GM23248 (cell line): ENCODE measurements at regions not wholly inside any gene's neighbourhood (a gene's known extent, or its start where the extent isn't known, plus 50 kb on each side); places are given as distances from the start of the nearest gene placed in this dataset.

Experiments used
- DNase-seq: peaks from one replicate; pipeline ENCODE4 v3.0.0-alpha.2; 2015
- H2AFZ ChIP-seq: fragments of 200-600 bp; sonication (generic); 2 replicates; pipeline ENCODE4 v1.6.1; 2016; ENCODE audit warnings: antibody characterized with exemption
- H3F3A ChIP-seq: fragments of 200-600 bp; sonication (generic); 2 replicates; pipeline ENCODE4 v1.6.1; 2016; ENCODE audit warnings: mild to moderate bottlenecking, antibody characterized with exemption, mixed run types; ENCODE audit not compliant: insufficient read depth
- H3K27ac ChIP-seq: fragments of 200-600 bp; sonication (generic); 2 replicates; pipeline ENCODE4 v1.5.1; 2016; ENCODE audit warnings: mild to moderate bottlenecking
- H3K27me3 ChIP-seq: fragments of 200-600 bp; sonication (generic); replicated peaks from 2 replicates; pipeline ENCODE4 v1.6.1; 2016; ENCODE audit warnings: mild to moderate bottlenecking; ENCODE audit not compliant: insufficient read depth
- H3K36me3 ChIP-seq: fragments of 200-600 bp; sonication (generic); 2 replicates; pipeline ENCODE4 v1.6.1; 2016; ENCODE audit warnings: low read depth, mild to moderate bottlenecking
- H3K4me1 ChIP-seq: fragments of 200-600 bp; sonication (generic); 2 replicates; pipeline ENCODE4 v1.6.1; 2016; ENCODE audit warnings: mild to moderate bottlenecking; ENCODE audit not compliant: insufficient read depth
- H3K4me2 ChIP-seq: fragments of 200-600 bp; sonication (generic); one replicate; pipeline ENCODE4 v1.6.1; 2016; ENCODE audit warnings: mild to moderate bottlenecking; ENCODE audit not compliant: unreplicated experiment
- H3K4me3 ChIP-seq: fragments of 200-600 bp; sonication (generic); 2 replicates; pipeline ENCODE4 v1.5.1; 2016; ENCODE audit warnings: mild to moderate bottlenecking
- H3K79me2 ChIP-seq: fragments of 200-600 bp; sonication (generic); 2 replicates; pipeline ENCODE4 v1.6.1; 2016; ENCODE audit warnings: mild to moderate bottlenecking; ENCODE audit not compliant: insufficient read depth
- H3K9ac ChIP-seq: fragments of 200-600 bp; sonication (generic); 2 replicates; pipeline ENCODE4 v1.6.1; 2016; ENCODE audit warnings: mild to moderate bottlenecking
- H3K9me2 ChIP-seq: fragments of 200-600 bp; sonication (generic); 2 replicates; pipeline ENCODE4 v1.6.1; 2016; ENCODE audit warnings: mixed run types, mild to moderate bottlenecking, moderate library complexity; ENCODE audit not compliant: insufficient read depth
- H3K9me3 ChIP-seq: fragments of 200-600 bp; sonication (generic); one replicate; pipeline ENCODE4 v1.6.1; 2017; ENCODE audit warnings: low read depth
- H4K20me1 ChIP-seq: fragments of 200-600 bp; sonication (generic); 2 replicates; pipeline ENCODE4 v1.6.0; 2016; ENCODE audit not compliant: insufficient read depth
- EZH2 ChIP-seq: fragments of 200-600 bp; sonication (generic); IDR thresholded peaks from 2 replicates; pipeline ENCODE4 v1.6.1; 2018; ENCODE audit warnings: antibody characterized with exemption, mild to moderate bottlenecking; ENCODE audit not compliant: insufficient read depth, poor library complexity, severe bottlenecking
- EZH2phosphoT487 ChIP-seq: fragments of 200-600 bp; sonication (generic); IDR thresholded peaks from 2 replicates; pipeline ENCODE4 v1.6.1; 2018; ENCODE audit warnings: antibody characterized with exemption, moderate library complexity, mild to moderate bottlenecking, low read depth; ENCODE audit not compliant: insufficient read depth
- WGBS, 2 experiments: methylation state at CpG; one replicate each; pipeline ENCODE4 v1.1.6; 2015 to 2017; ENCODE audit warnings: low lambda C conversion rate in 2 of 2, low coverage in 1 of 2; ENCODE audit errors: missing lambda C conversion rate in 2 of 2; 5-methylcytosine and 5-hydroxymethylcytosine counted together
- in situ Hi-C: fragments of 300-500 bp; cut with MboI; formaldehyde crosslinking; loops from 2 replicates; pipeline ENCODE4 v1.15.0; 2020

DNA sequence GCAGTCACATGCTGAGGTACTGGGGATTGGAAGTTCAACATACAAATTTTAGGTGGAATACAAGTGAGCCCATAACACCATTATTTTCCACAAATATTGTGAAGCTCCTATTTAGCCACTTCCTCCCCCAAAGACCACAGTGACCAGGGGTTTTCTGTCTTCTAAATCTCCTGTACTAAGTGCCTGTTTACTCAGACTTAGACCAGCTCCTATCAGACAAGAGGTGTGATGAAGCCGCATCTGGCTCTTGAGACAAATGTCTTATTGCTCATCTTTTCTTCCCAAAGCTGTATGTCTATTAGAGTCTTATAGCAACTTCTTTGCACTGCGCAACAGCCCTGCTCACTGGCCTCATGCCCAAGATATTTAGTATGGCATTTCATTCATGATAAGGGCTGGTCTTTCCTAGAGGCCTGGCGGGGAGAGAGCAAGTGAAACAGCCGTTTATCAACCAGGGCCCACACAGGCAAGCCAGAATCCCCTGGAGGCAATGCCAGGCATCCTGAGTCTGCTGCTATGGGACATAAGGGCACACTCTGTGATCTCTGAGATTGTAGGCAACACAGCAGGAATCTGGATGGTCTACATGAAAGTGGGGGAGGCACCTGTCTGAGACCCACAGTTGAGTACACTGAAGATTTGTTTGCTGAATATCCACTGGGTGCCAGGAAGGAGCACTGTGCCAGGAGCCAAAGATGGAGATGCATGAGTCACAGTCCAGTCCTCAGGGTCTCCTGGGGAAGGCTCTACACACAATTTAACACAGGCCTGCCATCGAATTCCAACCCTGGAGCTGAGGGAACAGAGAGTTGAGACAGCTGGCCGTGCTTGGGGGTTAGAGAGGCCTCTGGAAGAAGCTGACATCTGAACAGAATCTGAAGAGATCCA lies 78.5 kb upstream of the NCAM1 start:
- no peak for DNase-seq
- Histone ChIP-seq H3K27me3 (no peaks in the 10 kb centered on the region), H3K36me3 (no peaks in the 10 kb centered on the region), H3K27ac (no peak overlapping the region), H3K79me2 (no peaks in the 10 kb centered on the region), H3K4me1 (no peaks in the 10 kb centered on the region), H4K20me1 (no peaks in the 10 kb centered on the region), H2AFZ (no peak overlapping the region), H3K4me2 (no peak overlapping the region), H3K9ac (no peak overlapping the region), H3K9me3 (no peaks in the 10 kb centered on the region), H3F3A (no peaks in the 10 kb centered on the region), H3K9me2 (no peaks in the 10 kb centered on the region), H3K4me3 (no peak overlapping the region)
- in situ Hi-C loops: no loop called here
- 52 to 53% methylated on average over 6 of the region's 6 CpGs for WGBS, 2 experiments
- no peak for TF ChIP-seq EZH2phosphoT487
- TF ChIP-seq EZH2: no peak

DNA sequence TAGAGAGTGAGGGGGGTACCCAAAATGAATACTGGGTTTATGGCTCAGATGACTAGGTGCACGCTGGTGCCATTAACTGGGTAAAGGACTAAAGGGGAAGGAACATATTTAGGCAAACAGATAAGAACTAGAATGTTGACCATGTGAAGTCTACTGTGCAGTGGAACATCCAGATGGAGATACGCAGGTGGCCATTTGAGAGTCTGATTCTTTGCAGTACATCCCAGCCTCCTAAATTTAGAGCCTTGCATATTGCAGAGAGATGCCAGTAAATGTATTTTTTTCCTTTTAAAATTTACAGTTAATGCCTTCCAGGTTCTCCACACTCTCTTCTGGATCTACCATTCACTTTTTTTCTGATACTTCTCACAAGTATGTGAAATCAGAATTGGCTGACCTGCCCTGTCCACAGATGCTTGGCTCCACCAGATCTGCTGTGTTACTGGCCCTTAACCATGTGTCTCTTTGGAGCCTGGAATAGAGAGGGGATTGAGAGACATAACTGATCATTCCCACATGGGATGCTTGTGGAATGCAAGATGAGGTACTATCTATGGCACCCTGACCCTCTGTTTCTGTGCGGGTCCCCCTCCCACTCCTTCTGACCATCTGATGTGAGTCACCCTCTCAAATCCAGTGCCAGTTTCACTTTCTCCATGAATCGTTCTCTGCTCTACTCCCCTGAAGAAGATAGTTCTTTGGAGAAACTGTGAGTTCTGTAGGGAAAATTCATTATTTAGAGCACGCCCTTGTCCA lies 77.0 kb upstream of the NCAM1 start:
- H3K4me2 ChIP-seq: no peak overlapping the region
- 25 to 29% methylated on average over 5 of the region's 5 CpGs for WGBS, 2 experiments
- no peak overlapping the region for H3K9ac ChIP-seq

DNA sequence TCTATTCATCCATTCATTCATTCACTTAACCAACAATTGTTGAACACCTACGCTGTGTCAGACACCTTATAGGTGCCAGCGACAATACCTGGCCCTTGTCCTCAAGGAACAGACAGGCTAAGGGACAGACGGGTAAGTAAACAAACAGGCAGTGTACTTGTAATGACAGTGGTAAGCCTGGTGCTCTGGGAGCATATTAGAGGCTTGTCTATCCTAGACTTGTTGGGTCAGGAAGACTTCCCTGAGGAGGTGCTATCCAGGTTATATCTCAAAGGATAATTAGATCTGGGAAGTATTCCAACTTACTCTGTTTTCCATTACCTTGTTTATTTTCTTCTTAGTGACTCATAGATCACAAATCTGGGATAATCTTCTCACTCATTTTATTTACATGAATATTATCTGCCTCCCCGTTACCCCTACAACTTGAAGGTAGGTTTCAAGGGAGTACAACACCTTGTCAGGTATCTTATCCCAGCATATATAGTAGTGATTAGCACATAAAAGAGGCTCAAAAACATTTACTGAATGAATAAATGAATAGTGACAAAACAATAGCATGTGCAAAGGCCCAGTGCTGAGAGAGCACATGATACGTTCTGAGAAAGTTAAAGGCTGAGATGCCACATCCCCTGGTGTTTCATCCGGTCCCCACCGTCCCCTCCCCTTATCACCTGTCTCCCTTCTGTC lies 75.3 kb upstream of the NCAM1 start:
- Histone ChIP-seq H3K4me2 (no peak overlapping the region), H3K9me3 (no peaks in the 10 kb centered on the region), H3K36me3 (no peaks in the 10 kb centered on the region), H3K9me2 (no peaks in the 10 kb centered on the region), H3K27ac (no peak overlapping the region), H3K79me2 (no peaks in the 10 kb centered on the region), H3K4me3 (no peak overlapping the region), H2AFZ (no peak overlapping the region), H3K4me1 (no peaks in the 10 kb centered on the region), H3K27me3 (no peaks in the 10 kb centered on the region; the same call in 1 of the 2 replicates), H3K9ac (no peak overlapping the region), H4K20me1 (no peaks in the 10 kb centered on the region), H3F3A (no peaks in the 10 kb centered on the region)
- in situ Hi-C loops: no loop called here
- 87% methylated on average over 7 of the region's 7 CpGs for WGBS, 2 experiments
- no peak for TF ChIP-seq EZH2phosphoT487
- no peak for TF ChIP-seq EZH2
- DNase-seq: no peak

More for the DNA sequence above, 77.0 kb upstream of the NCAM1 start:
- DNase-seq: peak; percentile 27
- no peak overlapping the region for H3K27ac ChIP-seq
- in situ Hi-C loops: no loop called here
- H3K27me3 ChIP-seq: no peaks in the 10 kb centered on the region
- H3K4me1 ChIP-seq: no peaks in the 10 kb centered on the region
- H3K36me3 ChIP-seq: no peaks in the 10 kb centered on the region
- H3K9me3 ChIP-seq: no peaks in the 10 kb centered on the region
- no peak overlapping the region for H2AFZ ChIP-seq
- H3K4me3 ChIP-seq: no peak overlapping the region
- H3F3A ChIP-seq: no peaks in the 10 kb centered on the region
- no peaks in the 10 kb centered on the region for H3K79me2 ChIP-seq
- no peaks in the 10 kb centered on the region for H4K20me1 ChIP-seq
- no peaks in the 10 kb centered on the region for H3K9me2 ChIP-seq
- TF ChIP-seq EZH2 (no peak), EZH2phosphoT487 (no peak)
